Left lung (tissue), 4 donors: ENCODE measurements at regions not wholly inside any gene's neighbourhood (a gene's known extent, or its start where the extent isn't known, plus 50 kb on each side); places are given as distances from the start of the nearest gene placed in this dataset.
A peak's percentile ranks its signal among the peaks of the same experiment; 100 is the strongest.
"Not testable (repeated sequence)": the region's sequence is repeated elsewhere in the genome, so short reads cannot be mapped to it uniquely, and the experiment has no call there.

Experiments
- ATAC-seq: fragments of 200-7000 bp; cut with Tn5 transposase; one replicate; pipeline ENCODE4 v1.9.1; 2020; ENCODE audit warnings: moderate library complexity
- DNase-seq, 4 donors: peaks; one replicate each; pipeline ENCODE4 v3.0.0-alpha.2; 2013 to 2020
- H3K27ac ChIP-seq, 2 donors: fragments of 200-600 bp; sonication (generic) in 1 of 2; one replicate each; pipeline versions ENCODE4 v1.5.0 to v1.8.0; 2020 to 2021
- H3K27me3 ChIP-seq, 2 donors: fragments of 200-600 bp; sonication (generic) in 1 of 2; one replicate each; pipeline versions ENCODE4 v1.5.0 to v1.8.0; 2020 to 2021
- H3K36me3 ChIP-seq, 2 donors: fragments of 200-600 bp; sonication (generic) in 1 of 2; one replicate each; pipeline versions ENCODE4 v1.5.0 to v1.8.0; 2020 to 2021
- H3K4me1 ChIP-seq, 2 donors: fragments of 200-600 bp; one replicate each; pipeline ENCODE4 v1.8.0; 2021
- H3K4me3 ChIP-seq, 2 donors: fragments of 200-600 bp; sonication (generic) in 1 of 2; one replicate each; pipeline versions ENCODE4 v1.5.0 to v1.8.0; 2020 to 2021; ENCODE audit warnings: mild to moderate bottlenecking in 1 of 2
- H3K9me3 ChIP-seq, 2 donors: fragments of 200-600 bp; sonication (generic) in 1 of 2; one replicate each; pipeline versions ENCODE4 v1.5.0 to v1.8.0; 2020 to 2021
- CTCF ChIP-seq, 2 donors: fragments of 200-600 bp; sonication (generic) in 1 of 2; IDR thresholded peaks; one replicate each; pipeline versions ENCODE4 v1.5.0 to v1.8.0; 2021; ENCODE audit warnings: antibody characterized with exemption in 2 of 2
- intact Hi-C, 2 donors: fragments of 100-400 bp; cut with DNase I; formaldehyde crosslinking; loops; one replicate each; pipeline versions ENCODE4 v1.11.2 to v1.14.2; 2022
- donor health status: DM: no; HTN: yes; CAD: no.
- donor health status: DM: no; HTN: no; CAD: no.

- TF ChIP-seq CTCF (IDR thresholded peaks at IDR 0.05) = peak; percentile 48 to 67
- Histone ChIP-seq H3K36me3 (no peaks in the 10 kb centered on the region), H3K27me3 (peaks cover 0 to 8% of the 10 kb centered on the region in 2 donors), H3K9me3 (no peaks in the 10 kb centered on the region), H3K4me3 (no peak overlapping the region), H3K4me1 (no peaks in the 10 kb centered on the region), H3K27ac (no peak overlapping the region)
- peak; percentile 87 for ATAC-seq
- intact Hi-C loops = loop anchor here in 1 of 2 donors (10.0 kb wide), 1 partner anchor 158 kb away; no protein-coding TSS in a partner anchor
- peak in 2 of 4 donors; percentile 12 to 46 for DNase-seq
These were observed 122.7 kb upstream of the PRSS1 start for GRCh38 chr7:142626420-142627035.

DNA sequence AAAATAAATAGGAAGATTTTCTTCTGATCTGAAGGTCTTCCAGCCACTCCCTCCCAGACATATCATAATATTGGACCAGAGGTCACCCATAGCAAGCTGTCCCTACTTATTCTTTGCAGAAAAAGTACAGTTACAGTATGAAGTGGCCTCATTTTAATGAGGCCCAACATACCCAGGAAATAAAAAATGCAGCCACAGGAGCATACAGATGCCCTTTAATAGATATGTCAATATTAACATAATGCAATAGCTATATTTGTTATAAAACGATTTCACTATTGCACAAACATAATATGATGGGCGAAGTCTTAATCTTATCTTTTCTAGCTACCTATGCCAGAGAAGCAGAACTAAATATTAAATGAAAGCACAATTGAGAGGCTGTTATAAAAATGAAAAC is 124.1 kb upstream of the PRSS1 start:
- ATAC-seq, DNase-seq, H3K36me3 ChIP-seq: not testable (repeated sequence)

GRCh38 chr7:142620402-142620801 is 128.9 kb upstream of the PRSS1 start:
- Histone ChIP-seq H3K4me1 (no peaks in the 10 kb centered on the region), H3K36me3 (no peaks in the 10 kb centered on the region), H3K9me3 (no peaks in the 10 kb centered on the region), H3K4me3 (no peak overlapping the region), H3K27me3 (peaks cover 0 to 18% of the 10 kb centered on the region in 2 donors), H3K27ac (no peak overlapping the region)
- no peak for TF ChIP-seq CTCF (IDR thresholded peaks at IDR 0.05)
- ATAC-seq = no peak
- intact Hi-C loops = loop anchor here in 1 of 2 donors (10.0 kb wide), 1 partner anchor 164 kb away; no protein-coding TSS in a partner anchor
- no peak for DNase-seq

More for the DNA sequence above, 124.1 kb upstream of the PRSS1 start:
- intact Hi-C loops = loop anchor here in 1 of 2 donors (10.0 kb wide), 1 partner anchor 160 kb away; no protein-coding TSS in a partner anchor
- not testable (repeated sequence) for H3K27me3 ChIP-seq, H3K9me3 ChIP-seq, H3K4me1 ChIP-seq, H3K27ac ChIP-seq, H3K4me3 ChIP-seq

DNA sequence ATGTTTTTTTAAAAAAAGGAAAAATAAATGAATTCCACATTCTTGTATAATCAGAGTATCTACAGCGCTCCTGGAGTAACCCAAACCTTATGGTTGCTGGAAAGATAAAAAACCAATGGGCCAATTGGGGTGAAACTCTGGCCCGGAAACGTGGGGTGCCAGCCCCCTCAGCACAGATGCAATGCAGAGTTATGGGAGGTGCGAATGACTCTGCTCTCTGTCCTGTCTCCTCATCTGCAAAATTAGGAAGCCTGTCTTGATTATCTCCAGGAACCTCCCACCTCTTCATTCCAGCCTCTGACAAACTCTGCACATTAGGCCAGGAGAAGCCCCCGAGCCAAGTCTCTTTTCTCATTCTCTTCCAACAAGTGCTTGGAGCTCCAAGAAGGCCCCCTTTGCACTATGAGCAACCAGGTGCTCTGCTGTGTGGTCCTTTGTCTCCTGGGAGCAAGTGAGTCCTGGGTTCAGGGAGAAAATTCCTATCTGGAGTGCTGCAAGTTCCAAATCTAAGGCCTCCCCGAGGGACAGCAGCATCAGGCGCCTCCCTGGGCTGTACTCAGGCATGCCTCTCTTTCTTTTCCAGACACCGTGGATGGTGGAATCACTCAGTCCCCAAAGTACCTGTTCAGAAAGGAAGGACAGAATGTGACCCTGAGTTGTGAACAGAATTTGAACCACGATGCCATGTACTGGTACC is 130.5 kb upstream of the PRSS1 start:
- no peaks in the 10 kb centered on the region for H3K36me3 ChIP-seq
- ATAC-seq (no peak), DNase-seq (no peak)
- H3K27ac ChIP-seq = no peak overlapping the region
- intact Hi-C loops = no loop called here
- H3K4me3 ChIP-seq = no peak overlapping the region
- peaks cover 0 to 22% of the 10 kb centered on the region in 2 donors for H3K27me3 ChIP-seq
- no peaks in the 10 kb centered on the region for H3K9me3 ChIP-seq
- no peak for TF ChIP-seq CTCF (IDR thresholded peaks at IDR 0.05)
- no peaks in the 10 kb centered on the region for H3K4me1 ChIP-seq

- intact Hi-C loops = no loop called here
These were observed 132.4 kb upstream of the PRSS1 start for GRCh38 chr7:142616842-142617241.

More at GRCh38 chr7:142616842-142617241, 132.4 kb upstream of the PRSS1 start:
- Histone ChIP-seq H3K36me3 (no peaks in the 10 kb centered on the region), H3K4me1 (no peaks in the 10 kb centered on the region), H3K9me3 (no peaks in the 10 kb centered on the region), H3K4me3 (no peak overlapping the region), H3K27me3 (peaks cover 0 to 22% of the 10 kb centered on the region in 2 donors), H3K27ac (no peak overlapping the region)
- ATAC-seq (no peak), DNase-seq (no peak)
- no peak for TF ChIP-seq CTCF (IDR thresholded peaks at IDR 0.05)
